ENCODE measurements at regions not wholly inside any gene's neighbourhood (a gene's known extent, or its start where the extent isn't known, plus 50 kb on each side); places are given as distances from the start of the nearest gene placed in this dataset.

DNA sequence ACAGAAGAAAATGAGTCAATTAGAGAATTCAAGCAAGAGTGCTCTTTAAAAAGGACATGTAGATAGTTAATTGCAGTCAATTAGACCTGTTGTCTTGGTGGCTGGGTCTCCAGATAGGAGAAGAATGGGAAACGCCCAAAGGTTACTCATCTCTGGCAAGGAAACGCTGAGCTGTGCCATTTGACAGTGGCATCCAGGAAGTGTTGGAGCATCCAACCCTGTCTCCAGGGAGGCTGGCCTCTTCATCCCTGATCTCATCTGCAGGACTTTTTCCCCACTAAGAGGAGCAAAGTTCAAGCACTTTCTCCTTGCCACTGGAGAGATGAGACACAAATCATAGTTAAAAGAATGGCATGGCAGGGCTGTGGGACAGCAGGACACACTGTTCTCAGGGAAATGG is 111.7 kb upstream of the MSX2 start:
- DNase-seq: no peak
- peaks cover 66% of the 10 kb centered on the region for H3K9me3 Mint-ChIP-seq
- 0 out of 2 replicates have a peak, but pooled peaks cover 4% of the 10 kb centered on the region for H3K36me3 Mint-ChIP-seq (ENCODE audit: low read depth)
- no peak overlapping the region for H3K4me3 Mint-ChIP-seq
- TF ChIP-seq, protein P1, sequence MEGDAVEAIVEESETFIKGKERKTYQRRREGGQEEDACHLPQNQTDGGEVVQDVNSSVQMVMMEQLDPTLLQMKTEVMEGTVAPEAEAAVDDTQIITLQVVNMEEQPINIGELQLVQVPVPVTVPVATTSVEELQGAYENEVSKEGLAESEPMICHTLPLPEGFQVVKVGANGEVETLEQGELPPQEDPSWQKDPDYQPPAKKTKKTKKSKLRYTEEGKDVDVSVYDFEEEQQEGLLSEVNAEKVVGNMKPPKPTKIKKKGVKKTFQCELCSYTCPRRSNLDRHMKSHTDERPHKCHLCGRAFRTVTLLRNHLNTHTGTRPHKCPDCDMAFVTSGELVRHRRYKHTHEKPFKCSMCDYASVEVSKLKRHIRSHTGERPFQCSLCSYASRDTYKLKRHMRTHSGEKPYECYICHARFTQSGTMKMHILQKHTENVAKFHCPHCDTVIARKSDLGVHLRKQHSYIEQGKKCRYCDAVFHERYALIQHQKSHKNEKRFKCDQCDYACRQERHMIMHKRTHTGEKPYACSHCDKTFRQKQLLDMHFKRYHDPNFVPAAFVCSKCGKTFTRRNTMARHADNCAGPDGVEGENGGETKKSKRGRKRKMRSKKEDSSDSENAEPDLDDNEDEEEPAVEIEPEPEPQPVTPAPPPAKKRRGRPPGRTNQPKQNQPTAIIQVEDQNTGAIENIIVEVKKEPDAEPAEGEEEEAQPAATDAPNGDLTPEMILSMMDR (IDR thresholded peaks at IDR 0.05): no peak
- no peaks in the 10 kb centered on the region for H3K4me1 Mint-ChIP-seq (ENCODE audit: low read depth)
- H3K27ac Mint-ChIP-seq: no peak overlapping the region
- no peaks in the 10 kb centered on the region; the same call in none of the 2 replicates for H3K27me3 Mint-ChIP-seq (ENCODE audit: insufficient read depth)

DNA sequence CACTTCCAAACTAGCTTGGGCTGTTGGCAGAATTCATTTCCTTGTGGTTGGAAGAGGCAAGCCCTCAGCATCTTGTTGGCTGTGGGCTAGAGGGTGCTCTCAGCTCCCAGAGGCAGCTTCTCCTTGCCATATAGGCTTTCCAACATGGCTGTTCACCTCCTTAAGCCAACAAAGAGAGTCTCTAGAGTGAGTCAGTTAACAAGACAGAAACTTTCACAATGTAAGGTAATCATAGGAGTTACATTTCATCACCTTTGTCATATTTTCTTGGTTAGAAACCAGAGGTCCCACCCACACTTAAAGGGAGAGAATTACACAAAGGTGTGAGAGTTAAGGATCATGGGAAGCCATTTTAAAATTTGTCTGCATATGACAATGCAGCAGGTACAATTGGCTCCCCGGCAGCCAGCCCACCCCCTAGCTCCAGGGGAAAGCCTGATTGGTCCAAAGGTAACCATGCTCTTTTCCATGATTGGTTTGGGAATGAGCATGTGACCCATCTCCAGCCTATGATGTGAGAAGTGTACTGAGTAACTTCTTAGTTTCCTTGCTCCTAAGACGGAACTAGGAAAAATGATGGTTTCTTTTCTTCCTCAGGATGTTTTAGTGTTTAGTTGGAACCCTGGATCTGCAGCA is 109.8 kb upstream of the MSX2 start:
- H3K4me3 Mint-ChIP-seq: no peak overlapping the region
- H3K27ac Mint-ChIP-seq: no peak overlapping the region
- no peaks in the 10 kb centered on the region for H3K4me1 Mint-ChIP-seq (ENCODE audit: low read depth)
- peaks cover 4% of the 10 kb centered on the region; the same call in 1 of the 2 replicates for H3K36me3 Mint-ChIP-seq (ENCODE audit: low read depth)
- H3K9me3 Mint-ChIP-seq: peaks cover 69% of the 10 kb centered on the region
- TF ChIP-seq, protein P1 (IDR thresholded peaks at IDR 0.05): no peak
- DNase-seq: no peak
- no peaks in the 10 kb centered on the region; the same call in none of the 2 replicates for H3K27me3 Mint-ChIP-seq (ENCODE audit: insufficient read depth)

DNA sequence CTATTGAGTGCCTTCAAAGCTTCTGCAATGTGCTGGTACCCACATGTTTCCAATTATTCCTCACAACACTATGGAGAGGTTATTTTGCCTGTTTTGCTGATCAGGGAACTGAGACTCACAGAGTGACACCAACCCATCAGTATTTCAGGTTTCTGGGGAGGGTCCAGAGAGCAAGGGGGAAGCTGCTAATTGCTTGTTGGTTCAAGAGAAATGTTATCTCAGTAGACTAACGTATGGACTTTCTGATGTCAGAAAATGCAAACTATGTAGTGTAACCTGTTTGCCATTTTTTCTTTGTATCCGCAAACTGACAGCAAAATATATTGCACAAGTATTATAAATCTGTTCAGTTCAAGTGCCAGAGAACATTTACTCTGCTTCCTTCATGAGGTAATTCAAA is 108.3 kb upstream of the MSX2 start:
- Mint-ChIP-seq H3K27ac (no peak overlapping the region), H3K4me3 (no peak overlapping the region), H3K27me3 (ENCODE audit: insufficient read depth) (no peaks in the 10 kb centered on the region; the same call in none of the 2 replicates)

DNA sequence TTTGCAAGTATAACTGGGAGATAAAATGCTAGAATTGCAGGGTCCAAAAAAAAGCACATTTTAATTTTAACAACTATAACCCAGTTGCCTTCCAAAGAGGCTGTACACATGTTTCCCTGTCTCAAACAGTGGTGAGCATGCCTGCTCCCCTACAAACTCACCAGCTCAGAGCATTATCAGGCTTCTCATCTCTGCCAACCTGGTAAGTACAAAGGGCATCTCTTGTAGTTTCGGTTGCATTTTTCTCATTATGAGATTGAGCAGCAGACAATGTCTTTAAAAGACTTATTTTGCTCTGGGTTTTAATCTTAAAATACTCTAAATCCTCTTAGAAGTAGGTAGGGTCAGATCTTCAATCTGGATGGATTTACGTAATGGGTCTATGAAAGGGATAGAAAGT is 107.1 kb upstream of the MSX2 start:
- H3K4me3 Mint-ChIP-seq: no peak overlapping the region
- no peaks in the 10 kb centered on the region for H3K4me1 Mint-ChIP-seq (ENCODE audit: low read depth)
- H3K9me3 Mint-ChIP-seq: peaks cover 72% of the 10 kb centered on the region
- H3K36me3 Mint-ChIP-seq (ENCODE audit: low read depth): peaks cover 8% of the 10 kb centered on the region; the same call in 1 of the 2 replicates
- DNase-seq: no peak
- TF ChIP-seq, protein P1 (IDR thresholded peaks at IDR 0.05): no peak
- H3K27me3 Mint-ChIP-seq (ENCODE audit: insufficient read depth): no peaks in the 10 kb centered on the region; the same call in 1 of the 2 replicates
- no peak overlapping the region for H3K27ac Mint-ChIP-seq

More for the DNA sequence above, 108.3 kb upstream of the MSX2 start:
- DNase-seq: no peak
- peaks cover 5% of the 10 kb centered on the region; the same call in 1 of the 2 replicates for H3K36me3 Mint-ChIP-seq (ENCODE audit: low read depth)
- H3K4me1 Mint-ChIP-seq (ENCODE audit: low read depth): no peaks in the 10 kb centered on the region
- peaks cover 70% of the 10 kb centered on the region for H3K9me3 Mint-ChIP-seq
- TF ChIP-seq, protein P1 (IDR thresholded peaks at IDR 0.05): no peak

DNA sequence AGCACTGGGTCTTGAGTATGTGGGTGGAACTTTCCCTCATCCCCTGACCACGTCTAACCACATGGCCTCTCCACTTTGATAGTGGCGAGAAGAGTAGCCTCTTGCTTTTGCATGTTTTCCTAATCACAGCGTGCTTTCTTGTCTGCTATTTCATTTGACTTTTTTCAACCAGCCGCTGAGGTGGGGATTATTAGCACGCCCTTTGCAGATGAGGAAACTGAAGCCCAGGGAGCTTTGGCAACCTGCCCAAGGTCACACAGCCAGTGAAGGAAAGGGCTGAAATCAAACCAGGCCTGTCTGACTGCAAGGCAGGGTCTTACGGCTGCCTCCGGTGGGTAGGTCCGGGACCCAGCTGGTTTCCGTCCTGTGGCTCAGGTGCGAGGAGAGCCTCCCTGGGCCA is 106.5 kb upstream of the MSX2 start:
- no peak overlapping the region for H3K4me3 Mint-ChIP-seq
- H3K9me3 Mint-ChIP-seq: peaks cover 67% of the 10 kb centered on the region
- peaks cover 8% of the 10 kb centered on the region; the same call in 1 of the 2 replicates for H3K36me3 Mint-ChIP-seq (ENCODE audit: low read depth)
- no peak for DNase-seq
- H3K4me1 Mint-ChIP-seq (ENCODE audit: low read depth): no peaks in the 10 kb centered on the region
- H3K27ac Mint-ChIP-seq: no peak overlapping the region
- no peaks in the 10 kb centered on the region; the same call in 1 of the 2 replicates for H3K27me3 Mint-ChIP-seq (ENCODE audit: insufficient read depth)
- TF ChIP-seq, protein P1 (IDR thresholded peaks at IDR 0.05): no peak
